SK-N-SH (cell line): ENCODE measurements at regions not wholly inside any gene's neighbourhood (a gene's known extent, or its start where the extent isn't known, plus 50 kb on each side); places are given as distances from the start of the nearest gene placed in this dataset.

Experiments used
- CTCF ChIA-PET: fragments of 300-600, 350-600 bp; formaldehyde crosslinking; extraction: SDS; loops from one replicate; lab custom pipeline; 2021; lab: Yijun Ruan, JAX
- POLR2A ChIA-PET: fragments of 350-600 bp; sonication (Branson Sonifier 250); formaldehyde crosslinking; extraction: SDS; loops from one replicate; lab custom pipeline; 2020; ENCODE audit warnings: antibody characterized with exemption, inconsistent platforms; lab: Yijun Ruan, JAX
- DNase-seq: peaks from one replicate; pipeline ENCODE4 v3.0.0; 2012
- H2AFZ ChIP-seq: fragments of 200-600 bp; sonication (generic); 2 replicates; pipeline ENCODE4 v1.8.1; 2016; ENCODE audit warnings: antibody characterized with exemption, mild to moderate bottlenecking, low read depth
- H3F3A ChIP-seq: fragments of 200-600 bp; sonication (generic); replicated peaks from 2 replicates; pipeline ENCODE3; 2016; ENCODE audit warnings: antibody characterized with exemption, mild to moderate bottlenecking; ENCODE audit not compliant: insufficient read depth
- H3K27ac ChIP-seq, 2 experiments: fragments of 200-500 bp in 1 of 2; fragments of 200-600 bp in 1 of 2; sonication (Bioruptor generic) in 1 of 2; sonication (generic), shearing (Covaris generic) in 1 of 2; 2 replicates each; pipeline versions ENCODE4 v1.5.1 to v1.6.1; 2014 to 2016; ENCODE audit warnings: low read depth in 2 of 2, inconsistent platforms in 1 of 2, low read length in 1 of 2, mild to moderate bottlenecking in 1 of 2, mixed read lengths in 1 of 2
- H3K27me3 ChIP-seq: fragments of 200-600 bp; sonication (generic), shearing (Covaris generic); 2 replicates; pipeline ENCODE4 v1.6.1; 2016; ENCODE audit warnings: mixed run types; ENCODE audit not compliant: insufficient read depth
- H3K36me3 ChIP-seq, 2 experiments: fragments of 200-500 bp in 1 of 2; fragments of 200-600 bp in 1 of 2; sonication (Bioruptor generic) in 1 of 2; sonication (generic) in 1 of 2; replicated peaks in 1 of 2; 2 replicates each; pipeline versions ENCODE3 to v1.5.1; 2014 to 2016; ENCODE audit warnings: low read length in 1 of 2, mild to moderate bottlenecking in 1 of 2; ENCODE audit not compliant: insufficient read depth in 2 of 2, control insufficient read depth in 1 of 2
- H3K4me1 ChIP-seq, 2 experiments: fragments of 200-500 bp in 1 of 2; fragments of 200-600 bp in 1 of 2; sonication (Bioruptor generic) in 1 of 2; sonication (generic), shearing (Covaris generic) in 1 of 2; 2 replicates each; pipeline versions ENCODE4 v1.5.1 to v1.6.1; 2014 to 2016; ENCODE audit warnings: low read depth in 1 of 2, low read length in 1 of 2, mixed run types in 1 of 2; ENCODE audit not compliant: insufficient read depth in 2 of 2, control insufficient read depth in 1 of 2
- H3K4me2 ChIP-seq: fragments of 200-600 bp; sonication (generic), shearing (Covaris generic); 2 replicates; pipeline ENCODE4 v1.6.1; 2017; ENCODE audit warnings: mixed run types
- H3K4me3 ChIP-seq, 2 experiments: fragments of 200-500 bp in 1 of 2; fragments of 200-600 bp in 1 of 2; sonication (Bioruptor generic) in 1 of 2; sonication (generic), shearing (Covaris generic) in 1 of 2; 2 replicates each; pipeline versions ENCODE4 v1.5.1 to v1.8.1; 2014 to 2016; ENCODE audit warnings: low read depth in 2 of 2, inconsistent platforms in 1 of 2, low read length in 1 of 2, mild to moderate bottlenecking in 1 of 2, mixed read lengths in 1 of 2, moderate library complexity in 1 of 2
- H3K79me2 ChIP-seq: fragments of 200-600 bp; sonication (generic); 2 replicates; pipeline ENCODE4 v1.8.1; 2017; ENCODE audit warnings: mild to moderate bottlenecking; ENCODE audit not compliant: insufficient read depth
- H3K9ac ChIP-seq: fragments of 200-600 bp; sonication (generic); 2 replicates; pipeline ENCODE4 v1.6.1; 2017; ENCODE audit warnings: mixed run types
- H3K9me2 ChIP-seq: fragments of 200-600 bp; sonication (generic); 2 replicates; pipeline ENCODE4 v1.6.1; 2017; ENCODE audit warnings: mixed run types
- H3K9me3 ChIP-seq: fragments of 200-600 bp; sonication (generic); 2 replicates; pipeline ENCODE4 v1.6.1; 2017; ENCODE audit warnings: mixed run types, mild to moderate bottlenecking, moderate library complexity
- H4K20me1 ChIP-seq: fragments of 200-600 bp; sonication (generic); 2 replicates; pipeline ENCODE4 v1.6.1; 2017; ENCODE audit warnings: mild to moderate bottlenecking, mixed run types; ENCODE audit not compliant: insufficient read depth
- CTCF ChIP-seq: fragments of 200-600 bp; sonication (generic); IDR thresholded peaks from 2 replicates; pipeline ENCODE4 v1.6.1; 2017; ENCODE audit warnings: antibody characterized with exemption, mild to moderate bottlenecking, moderate library complexity
- ELF1 ChIP-seq: IDR thresholded peaks from 2 replicates; pipeline ENCODE4 v1.4.0; 2012
- FOSL2 ChIP-seq: IDR thresholded peaks from 2 replicates; pipeline ENCODE4 v1.4.0; 2012; ENCODE audit warnings: low read depth, mild to moderate bottlenecking, moderate library complexity, borderline replicate concordance
- FOXM1 ChIP-seq: IDR thresholded peaks from 2 replicates; pipeline ENCODE4 v1.4.0; 2012; ENCODE audit warnings: low read depth, mild to moderate bottlenecking
- GATA2 ChIP-seq: sonication (generic); formaldehyde crosslinking; IDR thresholded peaks from 2 replicates; pipeline ENCODE4 v1.5.0; 2020; ENCODE audit warnings: mild to moderate bottlenecking, missing genetic modification reagents
- MAX ChIP-seq: IDR thresholded peaks from 2 replicates; pipeline ENCODE4 v1.4.0; 2012; ENCODE audit warnings: low read depth
- NRF1 ChIP-seq: IDR thresholded peaks from 2 replicates; pipeline ENCODE4 v1.6.1; 2012; ENCODE audit warnings: low read depth, mild to moderate bottlenecking, low read length
- PBX3 ChIP-seq: IDR thresholded peaks from 2 replicates; pipeline ENCODE4; 2012
- POLR2AphosphoS5 ChIP-seq: IDR thresholded peaks from 2 replicates; pipeline ENCODE4 v1.6.1; 2012; ENCODE audit warnings: low read depth, low read length
- RAD21 ChIP-seq: IDR thresholded peaks from 2 replicates; pipeline ENCODE4 v1.6.1; 2012; ENCODE audit warnings: mild to moderate bottlenecking, low read length
- REST ChIP-seq: IDR thresholded peaks from 2 replicates; pipeline ENCODE4 v1.6.1; 2012; ENCODE audit warnings: mild to moderate bottlenecking, low read depth, low read length, moderate library complexity
- RXRA ChIP-seq: IDR thresholded peaks from 2 replicates; pipeline ENCODE4 v1.4.0; 2012; ENCODE audit warnings: low read depth, mild to moderate bottlenecking, borderline replicate concordance
- TCF12 ChIP-seq: IDR thresholded peaks from 2 replicates; pipeline ENCODE4 v1.4.0; 2012
- TEAD4 ChIP-seq: IDR thresholded peaks from 2 replicates; pipeline ENCODE4 v1.4.0; 2012; ENCODE audit warnings: mild to moderate bottlenecking, borderline replicate concordance; ENCODE audit not compliant: insufficient read depth
- USF1 ChIP-seq: IDR thresholded peaks from 2 replicates; pipeline ENCODE4 v1.4.0; 2012; ENCODE audit warnings: low read depth, borderline replicate concordance
- USF2 ChIP-seq: fragments of 150-350 bp; IDR thresholded peaks from 2 replicates; pipeline ENCODE4 v1.6.1; 2017; ENCODE audit warnings: antibody characterized with exemption, low read length, low read depth, borderline replicate concordance
- YY1 ChIP-seq: IDR thresholded peaks from 2 replicates; pipeline ENCODE4 v1.4.0; 2012; ENCODE audit warnings: low read depth, mild to moderate bottlenecking
- ZBTB33 ChIP-seq: IDR thresholded peaks from 2 replicates; pipeline ENCODE4 v1.4.0; 2012; ENCODE audit warnings: low read depth, borderline replicate concordance
- WGBS: methylation state at CpG from one replicate; pipeline ENCODE4 v1.1.6; 2017; ENCODE audit warnings: low lambda C conversion rate; 5-methylcytosine and 5-hydroxymethylcytosine counted together

- CTCF ChIA-PET: no interaction called here
- WGBS: 3% methylated on average over 1 of the region's 1 CpG
Observed at GRCh38 chr15:60217161-60217560, 180.6 kb downstream of the ANXA2 start.

More at GRCh38 chr15:60217161-60217560, 180.6 kb downstream of the ANXA2 start:
- Histone ChIP-seq H3K27ac (no peak overlapping the region), H3K4me2 (no peak overlapping the region), H2AFZ (no peak overlapping the region), H3K79me2 (no peaks in the 10 kb centered on the region), H3K36me3 (no peaks in the 10 kb centered on the region), H3K9me3 (no peaks in the 10 kb centered on the region), H3K27me3 (no peaks in the 10 kb centered on the region; the same call in 1 of the 2 replicates), H4K20me1 (no peaks in the 10 kb centered on the region), H3K9me2 (no peaks in the 10 kb centered on the region), H3K4me1 (no peaks in the 10 kb centered on the region), H3F3A (no peaks in the 10 kb centered on the region), H3K4me3 (no peak overlapping the region), H3K9ac (no peak overlapping the region)
- no peak for DNase-seq
- POLR2A ChIA-PET: no interaction called here
- TF ChIP-seq NRF1: no peak
- TF ChIP-seq FOSL2: no peak
- TF ChIP-seq TCF12: no peak
- no peak for TF ChIP-seq FOXM1
- no peak for TF ChIP-seq USF1
- no peak for TF ChIP-seq RAD21
- no peak for TF ChIP-seq PBX3
- no peak for TF ChIP-seq YY1
- no peak for TF ChIP-seq GATA2
- TF ChIP-seq POLR2AphosphoS5: no peak
- TF ChIP-seq ZBTB33: no peak
- no peak for TF ChIP-seq MAX
- TF ChIP-seq TEAD4: no peak
- TF ChIP-seq ELF1: no peak
- TF ChIP-seq USF2: no peak
- no peak for TF ChIP-seq CTCF
- TF ChIP-seq RXRA: no peak
- TF ChIP-seq REST: no peak
